ENCODE measurements at regions not wholly inside any gene's neighbourhood (a gene's known extent, or its start where the extent isn't known, plus 50 kb on each side); places are given as distances from the start of the nearest gene placed in this dataset.

DNA sequence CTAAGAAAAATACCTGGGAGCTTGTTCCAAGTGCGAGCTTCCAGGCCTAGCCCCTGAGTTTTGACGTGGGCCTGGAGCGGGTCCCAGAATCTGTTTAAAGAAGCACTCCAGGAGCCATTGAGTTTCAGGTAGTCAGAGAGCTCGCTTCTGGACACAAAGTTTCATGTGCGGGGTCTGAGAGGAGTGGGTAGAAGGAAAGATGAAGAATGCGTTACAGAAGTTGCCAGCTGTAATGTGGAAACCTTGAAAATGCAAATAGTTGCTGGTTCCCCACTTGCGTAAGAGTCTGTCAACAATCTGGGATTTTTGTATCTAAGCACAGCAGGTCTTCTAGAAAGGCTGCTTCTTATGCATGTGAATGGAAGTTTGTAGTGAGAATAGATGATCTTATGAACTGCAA lies 77.5 kb upstream of the CLCN4 start (continued):
- TF ChIP-seq, protein P1, sequence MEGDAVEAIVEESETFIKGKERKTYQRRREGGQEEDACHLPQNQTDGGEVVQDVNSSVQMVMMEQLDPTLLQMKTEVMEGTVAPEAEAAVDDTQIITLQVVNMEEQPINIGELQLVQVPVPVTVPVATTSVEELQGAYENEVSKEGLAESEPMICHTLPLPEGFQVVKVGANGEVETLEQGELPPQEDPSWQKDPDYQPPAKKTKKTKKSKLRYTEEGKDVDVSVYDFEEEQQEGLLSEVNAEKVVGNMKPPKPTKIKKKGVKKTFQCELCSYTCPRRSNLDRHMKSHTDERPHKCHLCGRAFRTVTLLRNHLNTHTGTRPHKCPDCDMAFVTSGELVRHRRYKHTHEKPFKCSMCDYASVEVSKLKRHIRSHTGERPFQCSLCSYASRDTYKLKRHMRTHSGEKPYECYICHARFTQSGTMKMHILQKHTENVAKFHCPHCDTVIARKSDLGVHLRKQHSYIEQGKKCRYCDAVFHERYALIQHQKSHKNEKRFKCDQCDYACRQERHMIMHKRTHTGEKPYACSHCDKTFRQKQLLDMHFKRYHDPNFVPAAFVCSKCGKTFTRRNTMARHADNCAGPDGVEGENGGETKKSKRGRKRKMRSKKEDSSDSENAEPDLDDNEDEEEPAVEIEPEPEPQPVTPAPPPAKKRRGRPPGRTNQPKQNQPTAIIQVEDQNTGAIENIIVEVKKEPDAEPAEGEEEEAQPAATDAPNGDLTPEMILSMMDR (conservative IDR thresholded peaks at IDR 0.05; ENCODE audit: low read depth in 2 of 2) = no peak
- TF ChIP-seq POLR2AphosphoS5 (IDR thresholded peaks at IDR 0.05; ENCODE audit: low read depth) (no peak), REST (IDR thresholded peaks at IDR 0.05; ENCODE audit: unreplicated experiment) (no peak), EZH2 (IDR thresholded peaks at IDR 0.05; ENCODE audit: low read depth, unreplicated experiment) (no peak), JUNB (IDR thresholded peaks at IDR 0.05; ENCODE audit: unreplicated experiment) (no peak)

DNA sequence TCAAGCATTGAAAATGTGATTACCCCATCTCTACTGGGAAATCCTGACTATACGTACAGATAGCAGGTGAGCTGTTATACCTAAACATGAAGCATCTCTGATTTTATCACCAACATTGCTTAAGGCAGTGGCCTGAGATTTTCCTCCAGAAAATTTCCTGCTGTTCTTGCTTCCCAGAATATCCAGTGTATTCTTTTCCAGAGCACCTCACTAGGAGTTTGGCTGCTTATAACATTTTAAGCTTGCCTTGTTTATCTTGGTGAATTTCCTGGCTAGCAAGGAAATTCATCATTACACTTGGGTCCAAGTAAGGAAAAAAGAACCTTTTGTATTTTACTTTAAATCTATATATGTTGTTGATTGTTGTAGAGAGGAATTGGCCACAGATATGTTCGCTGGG lies 73.0 kb upstream of the CLCN4 start:
- H2AFZ ChIP-seq = no peak overlapping the region
- H3K9me2 ChIP-seq (ENCODE audit: insufficient read depth) = no peaks in the 10 kb centered on the region
- TF ChIP-seq, protein P2, sequence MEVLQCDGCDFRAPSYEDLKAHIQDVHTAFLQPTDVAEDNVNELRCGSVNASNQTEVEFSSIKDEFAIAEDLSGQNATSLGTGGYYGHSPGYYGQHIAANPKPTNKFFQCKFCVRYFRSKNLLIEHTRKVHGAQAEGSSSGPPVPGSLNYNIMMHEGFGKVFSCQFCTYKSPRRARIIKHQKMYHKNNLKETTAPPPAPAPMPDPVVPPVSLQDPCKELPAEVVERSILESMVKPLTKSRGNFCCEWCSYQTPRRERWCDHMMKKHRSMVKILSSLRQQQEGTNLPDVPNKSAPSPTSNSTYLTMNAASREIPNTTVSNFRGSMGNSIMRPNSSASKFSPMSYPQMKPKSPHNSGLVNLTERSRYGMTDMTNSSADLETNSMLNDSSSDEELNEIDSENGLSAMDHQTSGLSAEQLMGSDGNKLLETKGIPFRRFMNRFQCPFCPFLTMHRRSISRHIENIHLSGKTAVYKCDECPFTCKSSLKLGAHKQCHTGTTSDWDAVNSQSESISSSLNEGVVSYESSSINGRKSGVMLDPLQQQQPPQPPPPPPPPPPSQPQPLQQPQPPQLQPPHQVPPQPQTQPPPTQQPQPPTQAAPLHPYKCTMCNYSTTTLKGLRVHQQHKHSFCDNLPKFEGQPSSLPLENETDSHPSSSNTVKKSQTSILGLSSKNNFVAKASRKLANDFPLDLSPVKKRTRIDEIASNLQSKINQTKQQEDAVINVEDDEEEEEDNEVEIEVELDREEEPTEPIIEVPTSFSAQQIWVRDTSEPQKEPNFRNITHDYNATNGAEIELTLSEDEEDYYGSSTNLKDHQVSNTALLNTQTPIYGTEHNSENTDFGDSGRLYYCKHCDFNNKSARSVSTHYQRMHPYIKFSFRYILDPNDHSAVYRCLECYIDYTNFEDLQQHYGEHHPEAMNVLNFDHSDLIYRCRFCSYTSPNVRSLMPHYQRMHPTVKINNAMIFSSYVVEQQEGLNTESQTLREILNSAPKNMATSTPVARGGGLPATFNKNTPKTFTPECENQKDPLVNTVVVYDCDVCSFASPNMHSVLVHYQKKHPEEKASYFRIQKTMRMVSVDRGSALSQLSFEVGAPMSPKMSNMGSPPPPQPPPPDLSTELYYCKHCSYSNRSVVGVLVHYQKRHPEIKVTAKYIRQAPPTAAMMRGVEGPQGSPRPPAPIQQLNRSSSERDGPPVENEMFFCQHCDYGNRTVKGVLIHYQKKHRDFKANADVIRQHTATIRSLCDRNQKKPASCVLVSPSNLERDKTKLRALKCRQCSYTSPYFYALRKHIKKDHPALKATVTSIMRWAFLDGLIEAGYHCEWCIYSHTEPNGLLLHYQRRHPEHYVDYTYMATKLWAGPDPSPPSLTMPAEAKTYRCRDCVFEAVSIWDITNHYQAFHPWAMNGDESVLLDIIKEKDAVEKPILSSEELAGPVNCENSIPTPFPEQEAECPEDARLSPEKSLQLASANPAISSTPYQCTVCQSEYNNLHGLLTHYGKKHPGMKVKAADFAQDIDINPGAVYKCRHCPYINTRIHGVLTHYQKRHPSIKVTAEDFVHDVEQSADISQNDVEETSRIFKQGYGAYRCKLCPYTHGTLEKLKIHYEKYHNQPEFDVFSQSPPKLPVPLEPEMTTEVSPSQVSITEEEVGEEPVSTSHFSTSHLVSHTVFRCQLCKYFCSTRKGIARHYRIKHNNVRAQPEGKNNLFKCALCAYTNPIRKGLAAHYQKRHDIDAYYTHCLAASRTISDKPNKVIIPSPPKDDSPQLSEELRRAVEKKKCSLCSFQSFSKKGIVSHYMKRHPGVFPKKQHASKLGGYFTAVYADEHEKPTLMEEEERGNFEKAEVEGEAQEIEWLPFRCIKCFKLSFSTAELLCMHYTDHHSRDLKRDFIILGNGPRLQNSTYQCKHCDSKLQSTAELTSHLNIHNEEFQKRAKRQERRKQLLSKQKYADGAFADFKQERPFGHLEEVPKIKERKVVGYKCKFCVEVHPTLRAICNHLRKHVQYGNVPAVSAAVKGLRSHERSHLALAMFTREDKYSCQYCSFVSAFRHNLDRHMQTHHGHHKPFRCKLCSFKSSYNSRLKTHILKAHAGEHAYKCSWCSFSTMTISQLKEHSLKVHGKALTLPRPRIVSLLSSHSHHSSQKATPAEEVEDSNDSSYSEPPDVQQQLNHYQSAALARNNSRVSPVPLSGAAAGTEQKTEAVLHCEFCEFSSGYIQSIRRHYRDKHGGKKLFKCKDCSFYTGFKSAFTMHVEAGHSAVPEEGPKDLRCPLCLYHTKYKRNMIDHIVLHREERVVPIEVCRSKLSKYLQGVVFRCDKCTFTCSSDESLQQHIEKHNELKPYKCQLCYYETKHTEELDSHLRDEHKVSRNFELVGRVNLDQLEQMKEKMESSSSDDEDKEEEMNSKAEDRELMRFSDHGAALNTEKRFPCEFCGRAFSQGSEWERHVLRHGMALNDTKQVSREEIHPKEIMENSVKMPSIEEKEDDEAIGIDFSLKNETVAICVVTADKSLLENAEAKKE (CRISPR knock-in tag; IDR thresholded peaks at IDR 0.05) = no peak
- peaks cover 9% of the 10 kb centered on the region for H3K4me1 ChIP-seq (ENCODE audit: insufficient read depth)
- H3K4me3 ChIP-seq = no peak overlapping the region
- Mint-ChIP-seq H3K27ac (no peak overlapping the region), H3K4me1 (peaks cover 17% of the 10 kb centered on the region), H3K9me3 (no peaks in the 10 kb centered on the region), H3K27me3 (ENCODE audit: insufficient read depth, low read depth, poor library complexity) (no peaks in the 10 kb centered on the region), H3K36me3 (ENCODE audit: low read depth) (peaks cover 11% of the 10 kb centered on the region), H3K4me3 (no peak overlapping the region)
- H3K4me2 ChIP-seq = no peak overlapping the region
- DNase-seq (ENCODE audit: low spot score) (no peak), ATAC-seq (no peak)
- no peaks in the 10 kb centered on the region for H3K36me3 ChIP-seq (ENCODE audit: insufficient read depth)
- no peaks in the 10 kb centered on the region for H3K27me3 ChIP-seq (ENCODE audit: insufficient read depth)
- H3K79me2 ChIP-seq (replicated peaks; ENCODE audit: insufficient read depth) = no peaks in the 10 kb centered on the region
- H4K20me1 ChIP-seq (replicated peaks; ENCODE audit: insufficient read depth) = no peaks in the 10 kb centered on the region
- no peaks in the 10 kb centered on the region for H3F3A ChIP-seq (replicated peaks; ENCODE audit: low read depth)
- no peak overlapping the region for H3K27ac ChIP-seq (ENCODE audit: low read depth)

Data from GM23338 (cell line).